GM12878 (cell line): ENCODE measurements at regions not wholly inside any gene's neighbourhood (a gene's known extent, or its start where the extent isn't known, plus 50 kb on each side); places are given as distances from the start of the nearest gene placed in this dataset.

Experiments
- ATAC-seq: fragments of 200-7000 bp; cut with Tn5 transposase; 3 replicates; pipeline ENCODE4 v1.9.1; 2020; ENCODE audit warnings: mild to moderate bottlenecking, moderate library complexity
- BruUV-seq: library from RNA; stranded (reverse); fragments of 400-500 nt; replicated peaks from 2 replicates; lab custom pipeline; 2021; lab: Mats Ljungman, UMichigan
- CTCF ChIA-PET: fragments of 300-600 bp; sonication (Branson Sonifier 250); formaldehyde crosslinking; extraction: SDS; loops from one replicate; lab custom pipeline; 2021; ENCODE audit warnings: inconsistent platforms; lab: Yijun Ruan, JAX
- POLR2A ChIA-PET: fragments of 350-600 bp; formaldehyde crosslinking; extraction: SDS; loops from one replicate; lab custom pipeline; 2021; ENCODE audit warnings: inconsistent platforms; lab: Charles Lee
- RAD21 ChIA-PET: fragments of 300-600 bp; sonication (Branson Sonifier 250); formaldehyde crosslinking; loops from one replicate; lab custom pipeline; 2023; ENCODE audit warnings: antibody characterized with exemption; ENCODE audit not compliant: unreplicated experiment; lab: Charles Lee
- SMC1A ChIA-PET: fragments of 300-600 bp; sonication (Branson Sonifier 250); formaldehyde crosslinking; loops from one replicate; lab custom pipeline; 2023; ENCODE audit not compliant: unreplicated experiment, uncharacterized antibody; lab: Charles Lee
- DNase-seq: peaks from one replicate; pipeline ENCODE4 v3.0.0-alpha.2; 2011; ENCODE audit warnings: low read depth, low spot score
- FAIRE-seq: peaks from 3 replicates; lab custom pipeline; 2011; peaks lifted over from hg19 to GRCh38; lab: Jason Lieb, UNC
- H2AFZ ChIP-seq: 2 replicates; pipeline ENCODE4 v1.6.0; 2011; ENCODE audit warnings: low read depth, low read length, control low read depth; ENCODE audit not compliant: control insufficient read depth
- H3K27ac ChIP-seq: 2 replicates; pipeline ENCODE4 v1.5.1; 2011; ENCODE audit warnings: control low read depth; ENCODE audit not compliant: control insufficient read depth, insufficient read depth
- H3K27me3 ChIP-seq, 2 experiments: replicated peaks in 1 of 2; 2 replicates each; pipeline versions ENCODE4 v1.6.0 to v1.6.1; 2011; ENCODE audit warnings: low read length in 1 of 2; ENCODE audit not compliant: control insufficient read depth in 2 of 2, insufficient read depth in 2 of 2
- H3K36me3 ChIP-seq, 2 experiments: 2 replicates each; pipeline ENCODE4 v1.5.1; 2011; ENCODE audit warnings: low read length in 1 of 2; ENCODE audit not compliant: control insufficient read depth in 2 of 2, insufficient read depth in 2 of 2
- H3K4me1 ChIP-seq: 2 replicates; pipeline ENCODE4 v1.6.1; 2011; ENCODE audit warnings: mild to moderate bottlenecking, low read length, moderate library complexity, mixed read lengths; ENCODE audit not compliant: control insufficient read depth, insufficient read depth
- H3K4me2 ChIP-seq: 2 replicates; pipeline ENCODE4 v1.6.0; 2011; ENCODE audit warnings: control low read depth; ENCODE audit not compliant: control insufficient read depth, insufficient read depth
- H3K4me3 ChIP-seq: fragments of 200-600 bp; sonication (generic); 2 replicates; pipeline ENCODE4 v1.5.1; 2016
- H3K79me2 ChIP-seq: 2 replicates; pipeline ENCODE4 v1.6.0; 2011; ENCODE audit warnings: low read length; ENCODE audit not compliant: control insufficient read depth, insufficient read depth
- H3K9ac ChIP-seq: 2 replicates; pipeline ENCODE4 v1.8.0; 2011; ENCODE audit warnings: low read length, control low read depth, mixed read lengths; ENCODE audit not compliant: control insufficient read depth, insufficient read depth
- H3K9me3 ChIP-seq: replicated peaks from 3 replicates; pipeline ENCODE4 v1.5.1; 2011; ENCODE audit warnings: mild to moderate bottlenecking, low read length; ENCODE audit not compliant: control insufficient read depth, insufficient read depth
- H4K20me1 ChIP-seq: 2 replicates; pipeline ENCODE4 v1.6.0; 2011; ENCODE audit not compliant: control insufficient read depth, insufficient read depth
- CBX5 ChIP-seq: sonication (generic); IDR thresholded peaks from 2 replicates; pipeline ENCODE4 v1.6.1; 2016; ENCODE audit warnings: low read depth, moderate library complexity, mild to moderate bottlenecking, inconsistent platforms
- CTCF ChIP-seq, 3 experiments: IDR thresholded peaks in 2 of 3; conservative IDR thresholded peaks in 1 of 3; 2 replicates each; pipeline ENCODE4 v1.5.1; 2011; ENCODE audit warnings: low read depth in 3 of 3, low read length in 3 of 3, mild to moderate bottlenecking in 3 of 3, control low read depth in 2 of 3, moderate library complexity in 2 of 3, inconsistent platforms in 1 of 3, mixed read lengths in 1 of 3; ENCODE audit not compliant: control insufficient read depth in 2 of 3, insufficient read depth in 1 of 3; ENCODE audit errors: extremely low read depth in 1 of 3
- KAT2A ChIP-seq: conservative IDR thresholded peaks from 2 replicates; pipeline ENCODE4 v1.6.1; 2011; ENCODE audit warnings: low read depth, low read length; ENCODE audit not compliant: control insufficient read depth
- KDM1A ChIP-seq: fragments of 200-600 bp; sonication (generic); IDR thresholded peaks from 2 replicates; pipeline ENCODE4 v1.6.1; 2016; ENCODE audit warnings: borderline replicate concordance
- MYB ChIP-seq: fragments of 150-350 bp; IDR thresholded peaks from 2 replicates; pipeline ENCODE4 v1.6.1; 2014; ENCODE audit warnings: mild to moderate bottlenecking, low read depth, low read length, borderline replicate concordance
- PAX8 ChIP-seq: fragments of 450-650 bp; IDR thresholded peaks from 2 replicates; pipeline ENCODE4 v1.6.1; 2017; ENCODE audit warnings: mild to moderate bottlenecking, moderate library complexity
- RAD51 ChIP-seq: fragments of 450-650 bp; IDR thresholded peaks from 2 replicates; pipeline ENCODE4 v1.6.1; 2016; ENCODE audit warnings: moderate library complexity, mild to moderate bottlenecking, inconsistent platforms
- SMC3 ChIP-seq: IDR thresholded peaks from 2 replicates; pipeline ENCODE4 v1.6.1; 2011; ENCODE audit warnings: low read length, improper control_type of control experiment, borderline replicate concordance
- TAF1 ChIP-seq: IDR thresholded peaks from 2 replicates; pipeline ENCODE4 v1.6.1; 2011; ENCODE audit warnings: mild to moderate bottlenecking, low read depth, low read length, borderline replicate concordance
- TCF12 ChIP-seq: IDR thresholded peaks from 2 replicates; pipeline ENCODE4 v1.6.1; 2011; ENCODE audit warnings: low read depth, mild to moderate bottlenecking, low read length
- ZNF622 ChIP-seq: fragments of 450-650 bp; IDR thresholded peaks from 2 replicates; pipeline ENCODE4 v1.6.1; 2017; ENCODE audit warnings: mild to moderate bottlenecking, inconsistent platforms
- ZNF687 ChIP-seq: fragments of 450-650 bp; IDR thresholded peaks from 2 replicates; pipeline ENCODE4 v1.6.1; 2017; ENCODE audit warnings: mild to moderate bottlenecking, moderate library complexity
- WGBS: methylation state at CpG from one replicate; pipeline ENCODE4 v1.1.6; 2016; ENCODE audit warnings: low lambda C conversion rate; ENCODE audit not compliant: insufficient replicate concordance, insufficient coverage; ENCODE audit errors: missing lambda C conversion rate; 5-methylcytosine and 5-hydroxymethylcytosine counted together
- in situ Hi-C: fragments of 300-500 bp; cut with MboI; formaldehyde crosslinking; loops from 9 replicates; pipeline ENCODE4 v1.14.3; 2018; ENCODE audit warnings: mixed read lengths
- intact Hi-C: fragments of 100-400 bp; cut with micrococcal nuclease; formaldehyde crosslinking; loops from one replicate; pipeline ENCODE4 v1.14.2; 2022; ENCODE audit not compliant: unreplicated experiment

GRCh38 chr12:58286353-58286752 is 345.0 kb downstream of the ATP23 start (continued):
- no peak for TF ChIP-seq CTCF (IDR thresholded peaks at IDR 0.05 in 2 of 3, conservative IDR thresholded peaks at IDR 0.05 in 1 of 3; ENCODE audit: control insufficient read depth in 2 of 3, extremely low read depth in 1 of 3, insufficient read depth in 1 of 3, low read depth in 3 of 3, low read length in 3 of 3)
- no peak for TF ChIP-seq RAD51

- POLR2A ChIA-PET, result no interaction called here
- RAD21 ChIA-PET, result no interaction called here
- H4K20me1 ChIP-seq, result no peaks in the 10 kb centered on the region
- no peak overlapping the region for H3K27ac ChIP-seq
- H3K4me1 ChIP-seq, result no peaks in the 10 kb centered on the region
- no peaks in the 10 kb centered on the region for H3K9me3 ChIP-seq
- DNase-seq (no peak), FAIRE-seq (no peak), ATAC-seq (no peak)
- H3K4me3 ChIP-seq, result no peak overlapping the region
- SMC1A ChIA-PET, result no interaction called here
- H3K27me3 ChIP-seq, result no peaks in the 10 kb centered on the region; a peak in 1 of 4 replicates
- no peaks in the 10 kb centered on the region for H3K36me3 ChIP-seq
- WGBS, result 58% methylated on average over 3 of the region's 6 CpGs
- BruUV-seq, result no TSS peak
- in situ Hi-C loops (no loop called here), intact Hi-C loops (no loop called here)
- CTCF ChIA-PET, result interaction anchor here (0.6 kb wide), 1 partner anchor 156 kb away, joined by 3 read pairs; no protein-coding TSS in a partner anchor
- H3K79me2 ChIP-seq, result no peaks in the 10 kb centered on the region
- no peak overlapping the region for H3K9ac ChIP-seq
- no peak overlapping the region for H2AFZ ChIP-seq
- H3K4me2 ChIP-seq, result no peak overlapping the region
- TF ChIP-seq KAT2A, result no peak
- TF ChIP-seq CTCF (IDR thresholded peaks at IDR 0.05 in 2 of 3, conservative IDR thresholded peaks at IDR 0.05 in 1 of 3; ENCODE audit: control insufficient read depth in 2 of 3, extremely low read depth in 1 of 3, insufficient read depth in 1 of 3, low read depth in 3 of 3, low read length in 3 of 3), result no peak
- TF ChIP-seq TAF1, result no peak
- no peak for TF ChIP-seq ZNF687
- TF ChIP-seq KDM1A, result no peak
- no peak for TF ChIP-seq MYB
- TF ChIP-seq PAX8, result no peak
- no peak for TF ChIP-seq ZNF622
- no peak for TF ChIP-seq TCF12
- TF ChIP-seq SMC3, result no peak
- TF ChIP-seq CBX5, result no peak
Observed at GRCh38 chr12:58288190-58288589, 346.8 kb downstream of the ATP23 start.
